IMR-90 (cell line): ENCODE measurements at regions not wholly inside any gene's neighbourhood (a gene's known extent, or its start where the extent isn't known, plus 50 kb on each side); places are given as distances from the start of the nearest gene placed in this dataset.

Experiments used
- ATAC-seq: fragments of 200-7000 bp; cut with Tn5 transposase; 2 replicates; pipeline ENCODE4 v1.9.1; 2020; ENCODE audit warnings: low read depth, mild to moderate bottlenecking, moderate library complexity
- BruUV-seq: library from RNA; stranded (reverse); fragments of 400-500 nt; replicated peaks from 2 replicates; lab custom pipeline; 2021; lab: Mats Ljungman, UMichigan
- CTCF ChIA-PET: fragments of 300-600 bp; formaldehyde crosslinking; extraction: SDS; loops from one replicate; lab custom pipeline; 2021; ENCODE audit warnings: antibody characterized with exemption; lab: Yijun Ruan, JAX
- POLR2A ChIA-PET: fragments of 300-600 bp; sonication (Branson Sonifier 250); formaldehyde crosslinking; loops from one replicate; lab custom pipeline; 2022; ENCODE audit warnings: antibody characterized with exemption; ENCODE audit not compliant: unreplicated experiment; lab: Charles Lee
- DNase-seq: peaks from one replicate; pipeline ENCODE4 v3.0.0; 2013
- H2AFZ ChIP-seq: replicated peaks from 2 replicates; pipeline ENCODE3; 2013; ENCODE audit warnings: low read length, mild to moderate bottlenecking; ENCODE audit not compliant: poor library complexity
- H2AK5ac ChIP-seq: 2 replicates; pipeline ENCODE4 v1.6.1; 2013; ENCODE audit warnings: low read depth, low read length, inconsistent platforms
- H2AK9ac ChIP-seq: replicated peaks from 2 replicates; pipeline ENCODE3; 2013; ENCODE audit warnings: mild to moderate bottlenecking, low read depth, low read length, moderate library complexity; ENCODE audit not compliant: poor library complexity
- H2BK120ac ChIP-seq: 2 replicates; pipeline ENCODE4 v1.6.1; 2013; ENCODE audit warnings: low read depth, low read length, inconsistent platforms
- H2BK15ac ChIP-seq: 3 replicates; pipeline ENCODE4 v1.6.1; 2013; ENCODE audit warnings: low read depth, low read length, inconsistent platforms
- H2BK20ac ChIP-seq: 2 replicates; pipeline ENCODE4 v1.6.1; 2013; ENCODE audit warnings: low read depth, mild to moderate bottlenecking, inconsistent platforms, low read length, moderate library complexity
- H2BK5ac ChIP-seq: 2 replicates; pipeline ENCODE4 v1.6.1; 2013; ENCODE audit warnings: mild to moderate bottlenecking, low read depth, low read length, inconsistent platforms; ENCODE audit not compliant: poor library complexity, severe bottlenecking
- H3K14ac ChIP-seq: replicated peaks from 2 replicates; pipeline ENCODE4 v1.6.1; 2013; ENCODE audit warnings: low read depth, low read length, inconsistent platforms
- H3K18ac ChIP-seq: 2 replicates; pipeline ENCODE4 v1.6.1; 2013; ENCODE audit warnings: low read depth, low read length, control low read depth
- H3K23ac ChIP-seq: 2 replicates; pipeline ENCODE4 v1.6.1; 2013; ENCODE audit warnings: low read depth, low read length, inconsistent platforms
- H3K27ac ChIP-seq: 2 replicates; pipeline ENCODE4 v1.5.1; 2013; ENCODE audit warnings: mild to moderate bottlenecking, control low read depth, low read length; ENCODE audit not compliant: insufficient read depth
- H3K27me3 ChIP-seq: 2 replicates; pipeline ENCODE4 v1.6.1; 2013; ENCODE audit warnings: low read length; ENCODE audit not compliant: control insufficient read depth, insufficient read depth
- H3K36me3 ChIP-seq: 2 replicates; pipeline ENCODE4 v1.6.1; 2013; ENCODE audit warnings: low read length, mixed read lengths; ENCODE audit not compliant: control insufficient read depth, insufficient read depth
- H3K4ac ChIP-seq: 2 replicates; pipeline ENCODE4 v1.6.1; 2013; ENCODE audit warnings: low read depth, low read length, inconsistent platforms
- H3K4me1 ChIP-seq: 2 replicates; pipeline ENCODE4 v1.6.1; 2013; ENCODE audit warnings: low read length, mixed read lengths; ENCODE audit not compliant: control insufficient read depth, insufficient read depth
- H3K4me2 ChIP-seq: 2 replicates; pipeline ENCODE4 v1.6.1; 2013; ENCODE audit warnings: low read depth, mild to moderate bottlenecking, control low read depth, low read length, moderate library complexity
- H3K4me3 ChIP-seq: 2 replicates; pipeline ENCODE4 v1.5.1; 2013; ENCODE audit warnings: low read depth, mild to moderate bottlenecking, control low read depth, low read length, moderate library complexity; ENCODE audit not compliant: insufficient read depth
- H3K56ac ChIP-seq: 2 replicates; pipeline ENCODE4 v1.6.1; 2013; ENCODE audit warnings: low read length, inconsistent platforms; ENCODE audit not compliant: insufficient read depth; ENCODE audit errors: extremely low read depth
- H3K79me1 ChIP-seq, 2 experiments: 2 replicates each; pipeline ENCODE4 v1.6.1; 2013; ENCODE audit warnings: low read length in 2 of 2, inconsistent platforms in 1 of 2, low read depth in 1 of 2
- H3K9ac ChIP-seq: 2 replicates; pipeline ENCODE4 v1.6.1; 2013; ENCODE audit warnings: low read depth, low read length, control low read depth
- H3K9me1 ChIP-seq: 2 replicates; pipeline ENCODE4 v1.6.1; 2013; ENCODE audit warnings: low read length, inconsistent platforms; ENCODE audit not compliant: insufficient read depth
- H3K9me3 ChIP-seq: 2 replicates; pipeline ENCODE4 v1.6.1; 2013; ENCODE audit warnings: low read length; ENCODE audit not compliant: control insufficient read depth, insufficient read depth
- H4K20me1 ChIP-seq: 2 replicates; pipeline ENCODE4 v1.6.1; 2013; ENCODE audit warnings: low read length, inconsistent platforms; ENCODE audit not compliant: insufficient read depth
- H4K5ac ChIP-seq: 2 replicates; pipeline ENCODE4 v1.6.1; 2013; ENCODE audit warnings: mild to moderate bottlenecking, low read depth, low read length, control low read depth
- H4K8ac ChIP-seq, 2 experiments: 2 replicates each; pipeline ENCODE4 v1.6.1; 2013; ENCODE audit warnings: low read depth in 2 of 2, low read length in 2 of 2, control low read depth in 1 of 2, inconsistent platforms in 1 of 2
- H4K91ac ChIP-seq: 2 replicates; pipeline ENCODE4 v1.6.1; 2013; ENCODE audit warnings: low read depth, low read length, inconsistent platforms; ENCODE audit not compliant: insufficient read depth
- BHLHE40 ChIP-seq: fragments of 150-350 bp; IDR thresholded peaks from 2 replicates; pipeline ENCODE4 v1.6.1; 2016; ENCODE audit warnings: mild to moderate bottlenecking, low read depth, low read length
- CEBPB ChIP-seq: IDR thresholded peaks from 2 replicates; pipeline ENCODE4 v1.6.1; 2012; ENCODE audit warnings: low read depth, low read length, improper control_type of control experiment
- CHD1 ChIP-seq: IDR thresholded peaks from 2 replicates; pipeline ENCODE4 v1.6.1; 2012; ENCODE audit warnings: low read depth, low read length, improper control_type of control experiment
- FOS ChIP-seq: fragments of 150-350 bp; IDR thresholded peaks from 2 replicates; pipeline ENCODE4 v1.6.1; 2016; ENCODE audit warnings: low read depth, low read length
- MAFK ChIP-seq: IDR thresholded peaks from 2 replicates; pipeline ENCODE4 v1.6.1; 2012; ENCODE audit warnings: low read depth, low read length, improper control_type of control experiment
- MAZ ChIP-seq: IDR thresholded peaks from 2 replicates; pipeline ENCODE4 v1.6.1; 2012; ENCODE audit warnings: low read depth, mild to moderate bottlenecking, low read length, improper control_type of control experiment, moderate library complexity, borderline replicate concordance
- NFE2L2 ChIP-seq: fragments of 150-350 bp; IDR thresholded peaks from 2 replicates; pipeline ENCODE4 v1.6.1; 2016; ENCODE audit warnings: low read depth, mild to moderate bottlenecking, low read length
- POLR2A ChIP-seq: IDR thresholded peaks from 2 replicates; pipeline ENCODE4 v1.6.1; 2012; ENCODE audit warnings: mild to moderate bottlenecking, low read depth, low read length
- RAD21 ChIP-seq: IDR thresholded peaks from 2 replicates; pipeline ENCODE4 v1.6.1; 2012; ENCODE audit warnings: low read length, improper control_type of control experiment
- RCOR1 ChIP-seq: IDR thresholded peaks from 2 replicates; pipeline ENCODE4 v1.6.1; 2012; ENCODE audit warnings: mild to moderate bottlenecking, low read length, improper control_type of control experiment; ENCODE audit not compliant: insufficient replicate concordance
- RFX5 ChIP-seq: IDR thresholded peaks from 2 replicates; pipeline ENCODE4 v1.8.0; 2012; ENCODE audit warnings: low read depth, mild to moderate bottlenecking, low read length, moderate library complexity
- SMC3 ChIP-seq: fragments of 150-350 bp; IDR thresholded peaks from 2 replicates; pipeline ENCODE4 v1.6.1; 2016; ENCODE audit warnings: low read depth, mild to moderate bottlenecking, antibody characterized with exemption, low read length, moderate library complexity
- WGBS, 2 experiments: methylation state at CpG; one replicate each; pipeline versions ENCODE4 v1.1.5 to v1.1.7; 2013; ENCODE audit warnings: missing lambda C conversion rate in 2 of 2; ENCODE audit not compliant: insufficient read length in 1 of 2; ENCODE audit errors: extremely low coverage in 2 of 2; 5-methylcytosine and 5-hydroxymethylcytosine counted together
- dilution Hi-C: fragments of 300-500 bp; cut with HindIII; formaldehyde crosslinking; loops from one replicate; pipeline ENCODE4 v1.14.3; 2018; ENCODE audit warnings: low sequenced_read_pairs; ENCODE audit not compliant: unreplicated experiment
- in situ Hi-C: fragments of 300-500 bp; cut with MboI; formaldehyde crosslinking; loops from 3 replicates; pipeline ENCODE4 v1.14.3; 2019; ENCODE audit warnings: low sequenced_read_pairs, inconsistent platforms, mixed read lengths
- intact Hi-C: fragments of 100-400 bp; cut with micrococcal nuclease; formaldehyde crosslinking; loops from 2 replicates; pipeline ENCODE4 v1.10.0; 2022
- TF ChIP-seq, protein P1 (sequence below): fragments of 150-350 bp; IDR thresholded peaks from 2 replicates; pipeline ENCODE4 v1.6.1; 2017; ENCODE audit warnings: mild to moderate bottlenecking, antibody characterized with exemption, low read length, low read depth
- TF ChIP-seq, protein P2 (sequence below): conservative IDR thresholded peaks from 2 replicates; pipeline ENCODE4 v1.5.1; 2012; ENCODE audit warnings: mild to moderate bottlenecking, low read depth, low read length, improper control_type of control experiment
- TF ChIP-seq, protein P3 (sequence below): fragments of 150-350 bp; IDR thresholded peaks from 2 replicates; pipeline ENCODE4 v1.6.1; 2016; ENCODE audit warnings: low read depth, mild to moderate bottlenecking, low read length, moderate library complexity, borderline replicate concordance

DNA sequence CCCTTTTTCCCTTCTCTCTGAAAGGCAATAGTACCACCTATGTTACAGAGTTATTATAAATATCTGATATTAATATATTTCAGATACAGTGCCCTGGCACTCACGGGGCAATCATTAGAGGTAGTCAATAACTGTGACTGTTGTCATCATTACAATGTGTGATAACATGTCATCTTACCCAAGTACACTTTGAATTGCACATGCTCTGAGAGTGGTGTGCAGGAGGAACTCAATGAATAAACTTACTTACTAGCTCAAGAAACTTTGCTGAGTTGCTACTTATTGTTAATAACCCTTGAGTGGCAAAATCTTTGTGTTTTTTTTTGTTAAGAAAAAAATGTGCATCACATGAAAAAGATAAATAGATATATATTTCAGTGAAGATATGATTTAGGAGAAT is 275.1 kb upstream of the RASGEF1B start:
- no peak for ATAC-seq
- WGBS, 2 experiments, result no CpG with 5 or more reads among the region's 1 CpG
- no peaks in the 10 kb centered on the region for H3K9me1 ChIP-seq
- DNase-seq, result no peak
- no peaks in the 10 kb centered on the region for H3K79me1 ChIP-seq
- H3K36me3 ChIP-seq, result no peaks in the 10 kb centered on the region
- no peaks in the 10 kb centered on the region for H3K4me1 ChIP-seq
- no peak for TF ChIP-seq RAD21
- TF ChIP-seq NFE2L2, result no peak
- TF ChIP-seq, protein P1, sequence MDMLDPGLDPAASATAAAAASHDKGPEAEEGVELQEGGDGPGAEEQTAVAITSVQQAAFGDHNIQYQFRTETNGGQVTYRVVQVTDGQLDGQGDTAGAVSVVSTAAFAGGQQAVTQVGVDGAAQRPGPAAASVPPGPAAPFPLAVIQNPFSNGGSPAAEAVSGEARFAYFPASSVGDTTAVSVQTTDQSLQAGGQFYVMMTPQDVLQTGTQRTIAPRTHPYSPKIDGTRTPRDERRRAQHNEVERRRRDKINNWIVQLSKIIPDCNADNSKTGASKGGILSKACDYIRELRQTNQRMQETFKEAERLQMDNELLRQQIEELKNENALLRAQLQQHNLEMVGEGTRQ, result no peak
- TF ChIP-seq SMC3, result no peak
- TF ChIP-seq, protein P2, sequence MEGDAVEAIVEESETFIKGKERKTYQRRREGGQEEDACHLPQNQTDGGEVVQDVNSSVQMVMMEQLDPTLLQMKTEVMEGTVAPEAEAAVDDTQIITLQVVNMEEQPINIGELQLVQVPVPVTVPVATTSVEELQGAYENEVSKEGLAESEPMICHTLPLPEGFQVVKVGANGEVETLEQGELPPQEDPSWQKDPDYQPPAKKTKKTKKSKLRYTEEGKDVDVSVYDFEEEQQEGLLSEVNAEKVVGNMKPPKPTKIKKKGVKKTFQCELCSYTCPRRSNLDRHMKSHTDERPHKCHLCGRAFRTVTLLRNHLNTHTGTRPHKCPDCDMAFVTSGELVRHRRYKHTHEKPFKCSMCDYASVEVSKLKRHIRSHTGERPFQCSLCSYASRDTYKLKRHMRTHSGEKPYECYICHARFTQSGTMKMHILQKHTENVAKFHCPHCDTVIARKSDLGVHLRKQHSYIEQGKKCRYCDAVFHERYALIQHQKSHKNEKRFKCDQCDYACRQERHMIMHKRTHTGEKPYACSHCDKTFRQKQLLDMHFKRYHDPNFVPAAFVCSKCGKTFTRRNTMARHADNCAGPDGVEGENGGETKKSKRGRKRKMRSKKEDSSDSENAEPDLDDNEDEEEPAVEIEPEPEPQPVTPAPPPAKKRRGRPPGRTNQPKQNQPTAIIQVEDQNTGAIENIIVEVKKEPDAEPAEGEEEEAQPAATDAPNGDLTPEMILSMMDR, result no peak
- no peak for TF ChIP-seq MAFK
- no peak for TF ChIP-seq RCOR1
- no peak for TF ChIP-seq RFX5
- TF ChIP-seq, protein P3, sequence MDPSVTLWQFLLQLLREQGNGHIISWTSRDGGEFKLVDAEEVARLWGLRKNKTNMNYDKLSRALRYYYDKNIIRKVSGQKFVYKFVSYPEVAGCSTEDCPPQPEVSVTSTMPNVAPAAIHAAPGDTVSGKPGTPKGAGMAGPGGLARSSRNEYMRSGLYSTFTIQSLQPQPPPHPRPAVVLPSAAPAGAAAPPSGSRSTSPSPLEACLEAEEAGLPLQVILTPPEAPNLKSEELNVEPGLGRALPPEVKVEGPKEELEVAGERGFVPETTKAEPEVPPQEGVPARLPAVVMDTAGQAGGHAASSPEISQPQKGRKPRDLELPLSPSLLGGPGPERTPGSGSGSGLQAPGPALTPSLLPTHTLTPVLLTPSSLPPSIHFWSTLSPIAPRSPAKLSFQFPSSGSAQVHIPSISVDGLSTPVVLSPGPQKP, result no peak
- no peak for TF ChIP-seq CHD1
- no peak for TF ChIP-seq POLR2A
- TF ChIP-seq BHLHE40, result no peak
- no peak for TF ChIP-seq MAZ
- TF ChIP-seq FOS, result no peak
- no peak for TF ChIP-seq CEBPB
- H3K23ac ChIP-seq, result no peak overlapping the region
- no peak overlapping the region for H2BK20ac ChIP-seq
- H3K4me2 ChIP-seq, result no peak overlapping the region
- H3K9me3 ChIP-seq, result no peaks in the 10 kb centered on the region
- no peaks in the 10 kb centered on the region; the same call in 1 of the 2 replicates for H3K27me3 ChIP-seq
- no peak overlapping the region for H3K14ac ChIP-seq
- H2BK15ac ChIP-seq, result no peak overlapping the region
- H4K8ac ChIP-seq, result no peak overlapping the region
- no peak overlapping the region for H4K91ac ChIP-seq
- in situ Hi-C loops (no loop called here), intact Hi-C loops (no loop called here), dilution Hi-C loops (no loop called here)
- POLR2A ChIA-PET, result no interaction called here
- no peak overlapping the region for H3K4me3 ChIP-seq
- H2BK5ac ChIP-seq, result no peak overlapping the region
- H2BK120ac ChIP-seq, result no peak overlapping the region
- no peak overlapping the region for H3K18ac ChIP-seq
- H2AK5ac ChIP-seq, result no peak overlapping the region
- H4K20me1 ChIP-seq, result no peaks in the 10 kb centered on the region
- H2AK9ac ChIP-seq, result no peak overlapping the region
- H3K9ac ChIP-seq, result no peak overlapping the region
- no peak overlapping the region for H2AFZ ChIP-seq
- H4K5ac ChIP-seq, result no peak overlapping the region
- CTCF ChIA-PET, result no interaction called here
- H3K27ac ChIP-seq, result no peak overlapping the region
- H3K4ac ChIP-seq, result no peak overlapping the region
- BruUV-seq, result no TSS peak
- H3K56ac ChIP-seq, result no peak overlapping the region
